HG03175 (cell line): ENCODE measurements at regions not wholly inside any gene's neighbourhood (a gene's known extent, or its start where the extent isn't known, plus 50 kb on each side); places are given as distances from the start of the nearest gene placed in this dataset.

Source experiments
- ATAC-seq: cut with Tn5 transposase; IDR thresholded peaks from one replicate; pipeline ENCODE4 v1.9.1; 2021; ENCODE audit warnings: mild to moderate bottlenecking, moderate library complexity; ENCODE audit not compliant: unreplicated experiment

DNA sequence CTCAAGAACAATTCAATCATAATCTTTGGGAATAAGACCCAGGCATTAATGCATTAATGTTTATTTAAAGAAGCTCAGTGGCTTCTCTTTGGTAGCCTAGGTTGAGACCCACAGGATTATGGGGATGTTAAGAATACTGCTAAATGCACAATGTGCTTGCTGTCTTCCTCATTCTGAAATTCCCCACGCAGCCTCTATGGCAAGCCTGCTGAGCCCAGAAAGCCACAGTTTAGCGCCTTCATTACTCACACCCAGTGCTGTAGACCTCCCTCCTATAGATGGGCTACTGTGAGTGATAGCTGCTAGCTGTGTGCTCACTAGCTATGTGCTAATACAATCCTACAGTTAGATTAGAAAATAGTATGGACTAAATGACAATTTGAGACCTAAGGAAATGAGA lies 90.6 kb downstream of the TNFSF13B start:
- ATAC-seq: no peak

- ATAC-seq: no peak
Measured at GRCh38 chr13:108361769-108362168, 92.3 kb downstream of the TNFSF13B start.

- no peak for ATAC-seq
Measured at GRCh38 chr13:108363666-108364065, 94.1 kb downstream of the TNFSF13B start.

- ATAC-seq: no peak
Measured at GRCh38 chr13:108365255-108365654, 95.7 kb downstream of the TNFSF13B start.

GRCh38 chr13:108368250-108368905 lies 98.9 kb downstream of the TNFSF13B start:
- no peak for ATAC-seq

GRCh38 chr13:108369412-108369811 lies 99.9 kb downstream of the TNFSF13B start:
- ATAC-seq: no peak

DNA sequence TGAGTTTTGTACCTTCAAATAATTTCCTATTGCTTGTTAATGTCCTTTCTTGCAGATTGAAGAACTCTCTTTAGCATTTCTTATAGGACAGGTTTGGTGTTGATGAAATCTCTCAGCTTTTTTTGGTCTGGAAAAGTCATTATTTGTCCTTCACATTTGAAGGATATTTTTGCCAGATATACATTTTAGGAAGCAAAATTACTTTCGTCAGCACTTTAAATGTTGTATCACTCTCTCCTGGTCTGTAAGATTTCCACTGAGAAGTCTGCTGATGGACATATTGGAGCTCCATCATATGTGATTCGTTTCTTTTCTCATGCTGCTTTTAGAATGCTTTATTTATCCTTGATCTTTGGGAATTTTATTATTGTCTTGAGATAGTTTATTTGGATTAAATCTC lies 105.5 kb downstream of the TNFSF13B start:
- no peak for ATAC-seq

DNA sequence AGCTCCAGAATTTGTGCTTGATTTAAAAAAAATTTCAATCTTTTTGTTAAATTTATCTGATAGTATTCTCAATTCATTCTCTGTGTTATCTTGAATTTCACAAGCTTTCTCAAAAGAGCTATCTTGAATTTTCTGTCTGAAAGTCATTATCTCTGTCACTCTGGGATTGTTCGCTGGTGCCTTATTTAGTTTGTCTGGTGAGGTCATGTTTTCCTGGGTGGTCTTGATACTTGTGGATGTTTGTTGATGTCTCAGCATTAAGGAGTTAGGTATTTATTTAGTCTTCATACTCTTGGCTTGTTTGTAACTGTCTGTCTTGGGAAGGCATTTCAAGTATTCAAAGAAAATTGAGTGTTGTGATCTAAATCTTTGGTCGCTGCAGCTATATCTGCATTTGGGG lies 106.3 kb downstream of the TNFSF13B start:
- no peak for ATAC-seq

- no peak for ATAC-seq
Measured at GRCh38 chr13:108376308-108376707, 106.8 kb downstream of the TNFSF13B start.

GRCh38 chr13:108377646-108378206 lies 108.2 kb downstream of the TNFSF13B start:
- ATAC-seq: no peak

- no peak for ATAC-seq
Measured at GRCh38 chr13:108383667-108384066, 114.1 kb downstream of the TNFSF13B start.

- no peak for ATAC-seq
Measured at GRCh38 chr13:108387156-108387555, 117.6 kb downstream of the TNFSF13B start.

DNA sequence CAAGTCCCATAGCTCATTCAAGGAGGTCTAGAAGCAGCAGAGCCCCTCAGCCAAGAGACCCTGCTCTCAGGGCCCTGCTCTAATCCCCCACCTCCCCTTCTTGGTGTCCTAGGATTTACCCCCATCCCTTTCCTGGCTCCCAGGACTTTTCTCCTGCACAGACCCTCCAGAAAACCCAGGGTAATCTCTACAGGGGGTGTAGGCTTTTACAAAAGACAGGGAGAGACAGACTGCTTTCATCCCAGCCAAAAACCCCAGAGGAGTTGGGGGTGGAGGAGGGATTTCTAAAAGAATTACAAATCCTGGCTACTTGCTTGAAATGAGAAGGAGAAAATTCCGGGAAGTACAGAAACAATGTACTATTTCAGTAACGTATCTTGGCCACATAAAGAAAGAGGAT lies 133.3 kb downstream of the TNFSF13B start:
- no peak for ATAC-seq

- ATAC-seq: peak; percentile 74
Measured at GRCh38 chr13:108407495-108407894, 138.0 kb downstream of the TNFSF13B start.

DNA sequence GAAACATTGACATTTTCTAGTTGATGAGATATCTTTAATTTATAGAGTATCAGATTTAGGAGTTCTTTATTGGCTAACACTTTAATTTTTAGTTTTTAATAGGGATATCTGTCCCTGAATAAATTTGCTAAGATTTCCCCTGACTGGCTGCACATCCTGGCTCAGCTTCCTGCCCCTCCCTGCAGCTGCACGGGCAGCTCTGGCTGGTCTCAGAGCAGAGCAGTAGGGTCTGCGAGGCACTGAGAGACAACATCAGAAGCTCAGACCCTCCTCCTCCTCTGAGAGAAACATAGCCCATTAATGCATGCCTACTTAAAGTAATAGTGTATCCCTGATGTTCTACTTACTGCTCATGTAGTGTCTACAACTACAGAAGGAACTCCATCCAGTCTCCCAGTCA lies 139.2 kb downstream of the TNFSF13B start:
- no peak for ATAC-seq

DNA sequence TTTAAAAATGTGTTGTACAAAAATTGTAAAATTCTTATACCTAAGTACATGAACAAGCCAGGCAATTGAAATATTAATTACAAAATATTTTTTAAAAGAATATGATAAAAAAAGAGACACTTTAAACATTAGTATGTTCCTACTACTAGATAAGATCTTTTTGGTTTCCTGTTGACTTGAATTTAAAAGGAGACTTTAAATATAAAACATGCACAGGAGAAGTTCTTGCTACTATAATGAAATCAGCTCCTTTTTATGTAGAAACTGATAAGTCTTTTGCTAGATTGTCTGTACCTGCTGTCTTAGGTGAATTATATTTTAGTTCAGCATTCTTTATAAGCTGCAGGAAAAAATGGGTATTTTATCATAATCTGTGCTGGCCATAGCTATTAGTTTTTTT lies 140.2 kb downstream of the TNFSF13B start:
- ATAC-seq: no peak

GRCh38 chr13:108419768-108420167 lies 150.2 kb downstream of the TNFSF13B start:
- ATAC-seq: no peak

- no peak for ATAC-seq
Measured at GRCh38 chr13:108425056-108425455, 155.5 kb downstream of the TNFSF13B start.

DNA sequence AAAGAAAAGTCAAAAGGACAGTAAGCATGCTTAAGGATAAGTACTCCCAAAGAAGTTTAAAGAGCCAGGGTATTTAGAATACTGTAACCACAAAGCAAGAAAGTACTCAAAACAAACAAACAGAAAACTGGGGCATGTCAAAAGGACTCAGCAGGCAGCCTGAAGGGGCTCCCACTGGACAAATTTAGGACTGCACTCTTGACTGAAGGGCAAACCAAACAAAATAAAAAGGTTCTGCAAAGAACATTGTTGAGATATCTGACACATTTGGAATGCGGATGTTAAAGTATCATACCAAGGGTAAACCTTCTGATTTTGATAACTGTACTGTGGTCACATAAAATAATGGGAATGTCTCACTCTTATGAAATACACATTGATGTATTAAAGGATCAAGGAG lies 157.4 kb downstream of the TNFSF13B start:
- ATAC-seq: no peak

DNA sequence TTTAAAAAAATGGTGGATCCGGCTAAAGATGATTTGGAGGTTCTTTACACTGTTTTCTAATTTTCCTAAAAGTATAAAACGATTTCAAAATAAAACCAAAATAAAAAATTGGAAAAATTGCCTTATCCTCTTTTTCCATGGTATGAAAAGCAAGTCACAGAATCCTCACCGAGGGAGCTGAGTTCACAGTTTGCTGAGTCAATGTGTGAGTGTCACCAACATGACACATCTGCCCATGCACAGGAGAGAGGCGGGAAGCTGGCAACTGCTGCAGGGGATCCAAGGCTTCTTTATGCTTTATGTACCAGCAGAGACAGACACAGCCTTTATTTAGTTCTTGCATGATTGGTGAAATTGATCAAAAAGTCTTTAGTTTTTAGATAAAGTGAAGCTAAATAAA lies 157.8 kb downstream of the TNFSF13B start:
- no peak for ATAC-seq

GRCh38 chr13:108428691-108429090 lies 159.2 kb downstream of the TNFSF13B start:
- ATAC-seq: no peak

DNA sequence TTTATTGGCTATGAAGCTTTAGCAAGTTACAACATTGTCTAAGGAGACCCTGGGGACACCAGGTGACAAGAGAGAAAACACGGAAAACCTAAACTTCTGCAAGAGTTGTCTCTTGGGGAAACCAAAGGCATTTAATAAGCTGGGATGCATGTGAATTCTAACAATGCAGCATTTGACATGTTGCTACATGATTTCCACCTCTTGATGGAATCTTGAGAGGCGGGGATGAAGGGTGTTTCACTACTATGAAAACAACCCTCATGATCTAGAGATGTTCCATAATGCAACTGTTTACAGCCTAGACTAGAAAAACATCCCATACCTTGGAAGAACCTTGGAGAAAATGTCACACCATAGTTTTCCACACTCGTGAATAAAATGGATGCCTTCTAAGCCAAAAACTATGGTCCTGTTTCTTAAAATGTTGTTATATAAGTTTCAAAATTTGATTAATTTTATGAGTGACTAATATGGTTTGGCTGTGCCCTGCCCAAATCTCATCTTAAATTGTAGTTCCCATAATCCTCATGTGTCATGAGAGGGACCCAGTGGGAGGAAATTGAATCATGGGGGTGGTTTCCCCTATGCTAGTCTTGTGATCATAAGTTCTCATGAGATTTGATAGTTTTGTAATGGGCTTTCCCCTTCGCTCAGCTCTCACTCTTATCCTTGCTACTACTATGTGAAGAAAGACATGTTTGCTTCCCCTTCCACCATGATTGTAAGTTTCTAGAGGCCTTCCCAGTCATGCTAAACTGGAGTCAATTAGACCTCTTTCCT lies 164.6 kb downstream of the TNFSF13B start:
- ATAC-seq: no peak
